ENCODE measurements at regions not wholly inside any gene's neighbourhood (a gene's known extent, or its start where the extent isn't known, plus 50 kb on each side); places are given as distances from the start of the nearest gene placed in this dataset.

DNA sequence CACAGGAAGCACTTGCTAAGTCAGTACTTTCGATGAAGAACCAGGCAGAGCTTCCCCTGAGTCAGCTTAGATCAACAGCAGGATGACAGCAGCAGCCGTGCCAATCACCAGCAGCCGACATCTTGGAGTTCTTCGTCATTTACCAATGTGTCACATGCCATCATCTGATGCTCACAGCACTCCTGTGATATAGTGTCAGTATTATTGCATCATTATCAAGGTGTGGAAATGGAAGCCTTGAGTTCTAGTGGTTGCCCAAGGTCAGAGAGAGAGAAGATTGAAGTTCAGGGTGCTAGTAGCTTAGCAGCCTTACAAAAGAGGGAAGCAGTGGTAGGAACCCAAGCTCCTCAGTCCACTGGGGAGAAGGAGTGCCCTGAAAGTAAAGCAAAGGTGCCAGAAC is 331.5 kb downstream of the ZNF536 start:
- Mint-ChIP-seq H3K9me3 (ENCODE audit: unreplicated experiment) (peaks cover 24% of the 10 kb centered on the region), H3K27me3 (ENCODE audit: insufficient read depth, unreplicated experiment) (no peaks in the 10 kb centered on the region), H3K27ac (ENCODE audit: low read depth, unreplicated experiment) (no peak overlapping the region), H3K4me3 (ENCODE audit: unreplicated experiment) (no peak overlapping the region), H3K36me3 (ENCODE audit: insufficient read depth, unreplicated experiment) (no peaks in the 10 kb centered on the region), H3K4me1 (ENCODE audit: insufficient read depth, unreplicated experiment) (no peaks in the 10 kb centered on the region)
- TF ChIP-seq, protein P1, sequence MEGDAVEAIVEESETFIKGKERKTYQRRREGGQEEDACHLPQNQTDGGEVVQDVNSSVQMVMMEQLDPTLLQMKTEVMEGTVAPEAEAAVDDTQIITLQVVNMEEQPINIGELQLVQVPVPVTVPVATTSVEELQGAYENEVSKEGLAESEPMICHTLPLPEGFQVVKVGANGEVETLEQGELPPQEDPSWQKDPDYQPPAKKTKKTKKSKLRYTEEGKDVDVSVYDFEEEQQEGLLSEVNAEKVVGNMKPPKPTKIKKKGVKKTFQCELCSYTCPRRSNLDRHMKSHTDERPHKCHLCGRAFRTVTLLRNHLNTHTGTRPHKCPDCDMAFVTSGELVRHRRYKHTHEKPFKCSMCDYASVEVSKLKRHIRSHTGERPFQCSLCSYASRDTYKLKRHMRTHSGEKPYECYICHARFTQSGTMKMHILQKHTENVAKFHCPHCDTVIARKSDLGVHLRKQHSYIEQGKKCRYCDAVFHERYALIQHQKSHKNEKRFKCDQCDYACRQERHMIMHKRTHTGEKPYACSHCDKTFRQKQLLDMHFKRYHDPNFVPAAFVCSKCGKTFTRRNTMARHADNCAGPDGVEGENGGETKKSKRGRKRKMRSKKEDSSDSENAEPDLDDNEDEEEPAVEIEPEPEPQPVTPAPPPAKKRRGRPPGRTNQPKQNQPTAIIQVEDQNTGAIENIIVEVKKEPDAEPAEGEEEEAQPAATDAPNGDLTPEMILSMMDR (IDR thresholded peaks at IDR 0.05; ENCODE audit: unreplicated experiment): no peak
- intact Hi-C loops (cut with micrococcal nuclease): no loop called here
- ChIA-PET CTCF (interaction anchor here (0.6 to 1.2 kb wide), 3 partner anchors 37 to 1153 kb away, joined by 3 to 5 read pairs (median 4); no protein-coding TSS in a partner anchor), POLR2A (no interaction called here)
- DNase-seq (ENCODE audit: unreplicated experiment): no peak
- BruUV-seq (replicated peaks): no TSS peak

- TF ChIP-seq, protein P1 (IDR thresholded peaks at IDR 0.05; ENCODE audit: unreplicated experiment): no peak
- Mint-ChIP-seq H3K9me3 (ENCODE audit: unreplicated experiment) (peaks cover 24% of the 10 kb centered on the region), H3K4me3 (ENCODE audit: unreplicated experiment) (no peak overlapping the region), H3K4me1 (ENCODE audit: insufficient read depth, unreplicated experiment) (no peaks in the 10 kb centered on the region), H3K27me3 (ENCODE audit: insufficient read depth, unreplicated experiment) (no peaks in the 10 kb centered on the region), H3K36me3 (ENCODE audit: insufficient read depth, unreplicated experiment) (no peaks in the 10 kb centered on the region), H3K27ac (ENCODE audit: low read depth, unreplicated experiment) (no peak overlapping the region)
- no TSS peak for BruUV-seq (replicated peaks)
- POLR2A ChIA-PET: no interaction called here
- DNase-seq (ENCODE audit: unreplicated experiment): no peak
- intact Hi-C loops (cut with micrococcal nuclease): no loop called here
- CTCF ChIA-PET: no interaction called here
These were observed 329.0 kb downstream of the ZNF536 start for GRCh38 chr19:30701178-30701577.

DNA sequence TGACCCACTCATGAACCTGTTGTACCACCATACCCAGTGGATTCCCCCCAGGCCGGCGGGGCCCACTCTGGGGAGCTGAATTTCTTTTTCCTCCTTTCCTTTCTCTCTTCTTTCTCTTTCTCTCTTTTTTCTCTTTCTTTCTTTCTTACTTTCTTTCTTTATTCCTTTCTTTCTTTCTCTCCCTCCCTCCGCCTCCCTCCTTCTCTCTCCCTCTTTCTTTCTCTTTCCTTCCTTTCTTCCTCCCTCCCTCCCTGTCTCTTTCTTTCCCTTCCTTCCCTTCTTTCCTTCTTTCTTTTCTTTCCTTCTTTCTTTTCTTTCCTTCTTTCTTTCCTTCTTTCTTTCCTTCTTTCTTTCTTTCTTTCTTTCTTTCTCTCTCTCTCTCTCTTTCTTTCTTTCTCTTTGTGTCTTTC is 327.7 kb downstream of the ZNF536 start:
- H3K27me3 Mint-ChIP-seq (ENCODE audit: insufficient read depth, unreplicated experiment): no peaks in the 10 kb centered on the region
- no peaks in the 10 kb centered on the region for H3K4me1 Mint-ChIP-seq (ENCODE audit: insufficient read depth, unreplicated experiment)
- no peak for DNase-seq (ENCODE audit: unreplicated experiment)
- H3K27ac Mint-ChIP-seq (ENCODE audit: low read depth, unreplicated experiment): no peak overlapping the region
- no TSS peak for BruUV-seq (replicated peaks)
- H3K9me3 Mint-ChIP-seq (ENCODE audit: unreplicated experiment): peaks cover 32% of the 10 kb centered on the region
- intact Hi-C loops (cut with micrococcal nuclease): no loop called here
- TF ChIP-seq, protein P1 (IDR thresholded peaks at IDR 0.05; ENCODE audit: unreplicated experiment): no peak
- ChIA-PET POLR2A (no interaction called here), CTCF (no interaction called here)
- H3K36me3 Mint-ChIP-seq (ENCODE audit: insufficient read depth, unreplicated experiment): no peaks in the 10 kb centered on the region
- H3K4me3 Mint-ChIP-seq (ENCODE audit: unreplicated experiment): no peak overlapping the region

DNA sequence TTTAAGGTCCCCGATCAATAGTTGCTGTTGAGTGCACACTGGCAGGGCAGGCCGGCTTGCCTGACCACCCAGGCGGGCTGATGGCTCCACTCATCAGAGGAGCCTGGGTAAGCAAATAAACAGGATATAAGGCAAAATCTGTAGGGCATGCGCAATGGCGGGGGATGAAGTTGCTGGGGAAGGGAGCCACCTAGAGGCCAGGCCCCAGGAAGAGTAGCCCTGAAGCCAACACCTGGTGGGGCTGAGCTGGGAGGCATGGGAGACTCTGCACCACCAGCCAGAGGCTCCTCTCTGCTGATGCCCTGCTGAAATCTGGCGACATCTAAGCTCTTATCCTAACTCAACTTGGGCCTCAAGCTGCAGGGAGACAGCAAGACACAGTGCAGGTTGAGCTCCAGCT is 324.3 kb downstream of the ZNF536 start:
- CTCF ChIA-PET: interaction anchor here (1.5 kb wide), 1 partner anchor 27 kb away, joined by 10 read pairs; no protein-coding TSS in a partner anchor
- POLR2A ChIA-PET: no interaction called here
- TF ChIP-seq, protein P1 (IDR thresholded peaks at IDR 0.05; ENCODE audit: unreplicated experiment): no peak
- Mint-ChIP-seq H3K36me3 (ENCODE audit: insufficient read depth, unreplicated experiment) (no peaks in the 10 kb centered on the region), H3K27me3 (ENCODE audit: insufficient read depth, unreplicated experiment) (no peaks in the 10 kb centered on the region), H3K4me3 (ENCODE audit: unreplicated experiment) (no peak overlapping the region), H3K9me3 (ENCODE audit: unreplicated experiment) (peaks cover 17% of the 10 kb centered on the region), H3K4me1 (ENCODE audit: insufficient read depth, unreplicated experiment) (no peaks in the 10 kb centered on the region), H3K27ac (ENCODE audit: low read depth, unreplicated experiment) (no peak overlapping the region)
- intact Hi-C loops (cut with micrococcal nuclease): no loop called here
- DNase-seq (ENCODE audit: unreplicated experiment): no peak
- BruUV-seq (replicated peaks): no TSS peak
